HepG2 (cell line): ENCODE measurements at regions not wholly inside any gene's neighbourhood (a gene's known extent, or its start where the extent isn't known, plus 50 kb on each side); places are given as distances from the start of the nearest gene placed in this dataset.

Experiments
- ATAC-seq: fragments of 200-7000 bp; cut with Tn5 transposase; 3 replicates; pipeline ENCODE4 v1.9.1; 2020; ENCODE audit warnings: mild to moderate bottlenecking, moderate library complexity
- BruUV-seq: library from RNA; stranded (reverse); fragments of 400-500 nt; replicated peaks from 2 replicates; lab custom pipeline; 2021; lab: Mats Ljungman, UMichigan
- CTCF ChIA-PET: fragments of 300-600 bp; formaldehyde crosslinking; extraction: SDS; loops from one replicate; lab custom pipeline; 2021; ENCODE audit warnings: low total read pairs, inconsistent platforms, low intra/inter-chr PET ratio; lab: Yijun Ruan, JAX
- POLR2A ChIA-PET: fragments of 350-600 bp; sonication (Branson Sonifier 250); formaldehyde crosslinking; loops from one replicate; lab custom pipeline; 2020; ENCODE audit warnings: antibody characterized with exemption, inconsistent platforms; lab: Yijun Ruan, JAX
- DNase-seq: peaks from one replicate; pipeline ENCODE4 v3.0.0-alpha.2; 2015; ENCODE audit warnings: low spot score
- FAIRE-seq: peaks from 3 replicates; lab custom pipeline; 2011; peaks lifted over from hg19 to GRCh38; lab: Jason Lieb, UNC
- H2AFZ ChIP-seq: one replicate; pipeline ENCODE4 v1.6.1; 2011; ENCODE audit warnings: low read length, inconsistent platforms
- H3K27ac ChIP-seq: fragments of 300-600 bp; 3 replicates; pipeline ENCODE4 v1.8.0; 2011; ENCODE audit warnings: mixed run types, mild to moderate bottlenecking, mixed read lengths, low read length, inconsistent platforms; ENCODE audit not compliant: insufficient read depth; ENCODE audit errors: extremely low read length
- H3K27me3 ChIP-seq, 2 experiments: fragments of 200-600 bp in 1 of 2; 2 replicates in 1 of 2; 3 replicates in 1 of 2; pipeline versions ENCODE4 v1.6.0 to v1.8.0; 2011; ENCODE audit warnings: low read length in 2 of 2, mild to moderate bottlenecking in 2 of 2, moderate library complexity in 2 of 2, inconsistent platforms in 1 of 2; ENCODE audit not compliant: insufficient read depth in 2 of 2, control insufficient read depth in 1 of 2
- H3K36me3 ChIP-seq, 2 experiments: fragments of 200-600 bp in 1 of 2; replicated peaks in 1 of 2; 2 replicates in 1 of 2; 3 replicates in 1 of 2; pipeline versions ENCODE4 v1.5.1 to v1.8.0; 2011; ENCODE audit warnings: low read length in 2 of 2, inconsistent platforms in 1 of 2; ENCODE audit not compliant: insufficient read depth in 2 of 2, control insufficient read depth in 1 of 2
- H3K4me1 ChIP-seq: 2 replicates; pipeline ENCODE4 v1.5.1; 2012; ENCODE audit warnings: low read length, inconsistent platforms; ENCODE audit not compliant: insufficient read depth
- H3K4me2 ChIP-seq: 2 replicates; pipeline ENCODE4 v1.6.0; 2011; ENCODE audit warnings: low read depth, low read length, inconsistent platforms
- H3K4me3 ChIP-seq, 3 experiments: fragments of 200-600 bp in 1 of 3; sonication (generic), shearing (Covaris generic) in 1 of 3; replicated peaks in 1 of 3; 2 replicates each; pipeline ENCODE4 v1.5.1; 2011 to 2016; ENCODE audit warnings: low read length in 3 of 3, inconsistent platforms in 2 of 3, low read depth in 2 of 3, mild to moderate bottlenecking in 2 of 3, control low read depth in 1 of 3, mixed read lengths in 1 of 3; ENCODE audit not compliant: insufficient read depth in 1 of 3
- H3K79me2 ChIP-seq: one replicate; pipeline ENCODE4 v1.6.1; 2011; ENCODE audit warnings: low read length, inconsistent platforms; ENCODE audit not compliant: insufficient read depth
- H3K9ac ChIP-seq: 2 replicates; pipeline ENCODE4 v1.6.0; 2011; ENCODE audit warnings: mild to moderate bottlenecking, low read depth, low read length, inconsistent platforms; ENCODE audit not compliant: insufficient read depth
- H3K9me3 ChIP-seq: 2 replicates; pipeline ENCODE4 v1.5.1; 2012; ENCODE audit warnings: mild to moderate bottlenecking, low read length
- H4K20me1 ChIP-seq: 2 replicates; pipeline ENCODE4 v1.6.0; 2011; ENCODE audit warnings: inconsistent platforms, mild to moderate bottlenecking, low read length, moderate library complexity; ENCODE audit not compliant: insufficient read depth
- ATF7 ChIP-seq, 2 experiments: fragments of 450-650 bp in 1 of 2; sonication (generic) in 1 of 2; formaldehyde crosslinking in 1 of 2; IDR thresholded peaks; 2 replicates each; pipeline versions ENCODE4 v1.4.0 to v1.6.1; 2016 to 2020; ENCODE audit warnings: antibody characterized with exemption in 1 of 2, mild to moderate bottlenecking in 1 of 2, missing genetic modification reagents in 1 of 2
- MBD4 ChIP-seq: IDR thresholded peaks from 2 replicates; pipeline ENCODE4 v1.6.1; 2012; ENCODE audit warnings: low read length, inconsistent platforms, borderline replicate concordance
- NPAS2 ChIP-seq: sonication (generic); formaldehyde crosslinking; IDR thresholded peaks from 2 replicates; pipeline ENCODE4 v1.8.0; 2022; ENCODE audit warnings: mild to moderate bottlenecking, missing genetic modification reagents, borderline replicate concordance
- RCOR2 ChIP-seq: IDR thresholded peaks from 2 replicates; pipeline ENCODE4 v1.6.1; 2016; ENCODE audit warnings: missing biosample characterization, missing genetic modification reagents
- SRSF9 ChIP-seq: fragments of 200-400 bp; formaldehyde crosslinking; IDR thresholded peaks from 2 replicates; pipeline ENCODE4 v1.6.1; 2018; ENCODE audit warnings: borderline replicate concordance, mild to moderate bottlenecking, low read depth, low read length; ENCODE audit not compliant: insufficient read depth, poor library complexity, severe bottlenecking
- TFDP1 ChIP-seq: IDR thresholded peaks from 2 replicates; pipeline ENCODE4 v1.6.1; 2016; ENCODE audit warnings: missing compliant biosample characterization, missing genetic modification reagents, borderline replicate concordance
- THAP11 ChIP-seq: IDR thresholded peaks from 2 replicates; pipeline ENCODE4 v1.6.1; 2016; ENCODE audit warnings: missing biosample characterization, missing genetic modification reagents
- ZBTB20 ChIP-seq: sonication (generic); formaldehyde crosslinking; IDR thresholded peaks from 2 replicates; pipeline ENCODE4 v1.8.1; 2023; ENCODE audit warnings: missing genetic modification reagents, low read depth, mild to moderate bottlenecking, borderline replicate concordance
- ZFP36 ChIP-seq: fragments of 150-350 bp; IDR thresholded peaks from 2 replicates; pipeline ENCODE4 v1.6.1; 2018; ENCODE audit warnings: borderline replicate concordance, low read length, low read depth; ENCODE audit not compliant: partially characterized antibody
- ZKSCAN1 ChIP-seq: fragments of 150-350 bp; IDR thresholded peaks from 2 replicates; pipeline ENCODE4 v1.6.1; 2014; ENCODE audit warnings: low read length
- ZMAT3 ChIP-seq: sonication (generic); formaldehyde crosslinking; conservative IDR thresholded peaks from 2 replicates; pipeline ENCODE4 v1.7.0; 2021; ENCODE audit warnings: missing genetic modification reagents
- ZNF605 ChIP-seq: sonication (generic); formaldehyde crosslinking; IDR thresholded peaks from 2 replicates; pipeline ENCODE4 v1.8.0; 2022; ENCODE audit warnings: mild to moderate bottlenecking, missing genetic modification reagents
- WGBS: methylation state at CpG from one replicate; pipeline ENCODE4 v1.1.6; 2017; ENCODE audit warnings: low lambda C conversion rate; 5-methylcytosine and 5-hydroxymethylcytosine counted together
- in situ Hi-C: cut with HindIII; loops from 2 replicates; pipeline ENCODE4 v1.10.0; 2017; ENCODE audit warnings: low pct_unique_long_range_greater_than_20kb; ENCODE audit not compliant: extremely low pct_ligation_motif_present
- intact Hi-C: fragments of 100-400 bp; cut with micrococcal nuclease; formaldehyde crosslinking; loops from one replicate; pipeline ENCODE4 v1.10.0; 2022; ENCODE audit not compliant: unreplicated experiment
- TF ChIP-seq, protein P1 (sequence below): conservative IDR thresholded peaks from 2 replicates; pipeline ENCODE4 v1.6.1; 2018; ENCODE audit warnings: missing genetic modification reagents

- Histone ChIP-seq H3K36me3 (no peaks in the 10 kb centered on the region), H3K9ac (no peak overlapping the region), H3K27ac (no peak overlapping the region)
- no peak for DNase-seq
- BruUV-seq: no TSS peak
- TF ChIP-seq ATF7 (IDR thresholded peaks at IDR 0.05) (0 out of 2 replicates have a peak, but pooled peaks have one; percentile 7), ATF7 (CRISPR knock-in tag; IDR thresholded peaks at IDR 0.05) (no peak), ZNF605 (CRISPR knock-in tag) (no peak), MBD4 (no peak), SRSF9 (no peak), ZKSCAN1 (no peak), ZFP36 (no peak), RCOR2 (no peak), ZMAT3 (CRISPR knock-in tag) (no peak)
- TF ChIP-seq, all 625 proteins: peak for 1
- intact Hi-C loops (no loop called here), in situ Hi-C loops (no loop called here)
- FAIRE-seq (no peak), ATAC-seq (no peak)
- no peaks in the 10 kb centered on the region for H4K20me1 ChIP-seq
- no peaks in the 10 kb centered on the region for H3K9me3 ChIP-seq
- H3K27me3 ChIP-seq: no peaks in the 10 kb centered on the region
- ChIA-PET CTCF (no interaction called here), POLR2A (no interaction called here)
- no peaks in the 10 kb centered on the region for H3K79me2 ChIP-seq
- H2AFZ ChIP-seq: no peak overlapping the region
- no peaks in the 10 kb centered on the region for H3K4me1 ChIP-seq
- no peak overlapping the region for H3K4me2 ChIP-seq
- no peak overlapping the region for H3K4me3 ChIP-seq
- 0% methylated on average over 3 of the region's 3 CpGs for WGBS
These were observed 121.5 kb downstream of the FAM76B start for GRCh38 chr11:95668131-95668530.

DNA sequence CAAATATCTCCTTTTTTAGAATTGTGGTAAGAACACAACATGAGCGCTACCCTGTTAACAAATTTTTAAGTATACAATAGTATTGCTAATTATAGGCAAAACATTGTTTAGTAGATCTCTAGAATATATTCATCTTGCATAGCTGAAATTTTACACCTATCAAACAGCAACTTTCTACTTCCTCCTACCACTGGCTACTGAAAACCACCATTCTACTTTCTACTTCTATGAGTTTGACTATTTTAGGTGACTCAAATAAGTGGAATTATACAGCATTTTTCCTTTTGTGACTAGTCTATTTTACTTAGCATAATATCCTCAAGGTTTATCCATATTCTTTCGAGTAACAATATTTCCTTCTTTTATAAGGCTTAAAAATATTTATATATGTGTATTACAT, 128.4 kb downstream of the FAM76B start:
- BruUV-seq: no TSS peak
- Histone ChIP-seq H3K9me3 (no peaks in the 10 kb centered on the region), H3K9ac (no peak overlapping the region), H3K79me2 (no peaks in the 10 kb centered on the region), H3K27me3 (no peaks in the 10 kb centered on the region), H3K4me1 (no peaks in the 10 kb centered on the region), H4K20me1 (no peaks in the 10 kb centered on the region), H2AFZ (no peak overlapping the region), H3K36me3 (no peaks in the 10 kb centered on the region), H3K27ac (no peak overlapping the region), H3K4me3 (no peak overlapping the region), H3K4me2 (no peak overlapping the region)
- in situ Hi-C loops (no loop called here), intact Hi-C loops (no loop called here)
- DNase-seq (no peak), FAIRE-seq (no peak), ATAC-seq (no peak)
- 2% methylated on average over 2 of the region's 2 CpGs for WGBS
- POLR2A ChIA-PET: no interaction called here
- CTCF ChIA-PET: no interaction called here
- no peak for TF ChIP-seq THAP11 (CRISPR knock-in tag)
- TF ChIP-seq ZBTB20 (CRISPR knock-in tag): no peak
- no peak for TF ChIP-seq TFDP1
- TF ChIP-seq, protein P1, sequence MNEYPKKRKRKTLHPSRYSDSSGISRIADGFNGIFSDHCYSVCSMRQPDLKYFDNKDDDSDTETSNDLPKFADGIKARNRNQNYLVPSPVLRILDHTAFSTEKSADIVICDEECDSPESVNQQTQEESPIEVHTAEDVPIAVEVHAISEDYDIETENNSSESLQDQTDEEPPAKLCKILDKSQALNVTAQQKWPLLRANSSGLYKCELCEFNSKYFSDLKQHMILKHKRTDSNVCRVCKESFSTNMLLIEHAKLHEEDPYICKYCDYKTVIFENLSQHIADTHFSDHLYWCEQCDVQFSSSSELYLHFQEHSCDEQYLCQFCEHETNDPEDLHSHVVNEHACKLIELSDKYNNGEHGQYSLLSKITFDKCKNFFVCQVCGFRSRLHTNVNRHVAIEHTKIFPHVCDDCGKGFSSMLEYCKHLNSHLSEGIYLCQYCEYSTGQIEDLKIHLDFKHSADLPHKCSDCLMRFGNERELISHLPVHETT: no peak
- no peak for TF ChIP-seq NPAS2 (CRISPR knock-in tag)
